HepG2 (cell line): ENCODE measurements at regions not wholly inside any gene's neighbourhood (a gene's known extent, or its start where the extent isn't known, plus 50 kb on each side); places are given as distances from the start of the nearest gene placed in this dataset.

Experiments used
- BRD4 ChIP-seq: sonication (generic); formaldehyde crosslinking; IDR thresholded peaks from 2 replicates; pipeline ENCODE4 v1.4.0; 2020; ENCODE audit warnings: missing genetic modification reagents
- CSRNP1 ChIP-seq: sonication (generic); formaldehyde crosslinking; IDR thresholded peaks from 2 replicates; pipeline ENCODE4 v1.8.1; 2023; ENCODE audit warnings: mild to moderate bottlenecking, missing genetic modification reagents
- KMT2B ChIP-seq: IDR thresholded peaks from 2 replicates; pipeline ENCODE4 v1.6.1; 2016; ENCODE audit warnings: missing genetic modification reagents, missing compliant biosample characterization
- POGZ ChIP-seq: sonication (generic); formaldehyde crosslinking; IDR thresholded peaks from 2 replicates; pipeline ENCODE4 v1.4.0; 2020; ENCODE audit warnings: mild to moderate bottlenecking, missing genetic modification reagents
- ZNF232 ChIP-seq: sonication (generic); formaldehyde crosslinking; IDR thresholded peaks from 2 replicates; pipeline ENCODE4 v1.4.0; 2020; ENCODE audit warnings: missing genetic modification reagents, borderline replicate concordance
- small RNA-seq, 3 experiments: library from RNA; depleted of rRNA; stranded (forward); fragments of <200 nt; gene quantifications; one replicate each; pipeline ENCODE3, GENCODE V24; 2012; ENCODE audit warnings: low read depth in 2 of 3, low replicate concordance in 1 of 3; ENCODE audit not compliant: insufficient read length in 3 of 3, insufficient read depth in 2 of 3

GRCh38 chr7:63114371-63114985 lies 884.2 kb upstream of the ZNF722 start (continued):
- TF ChIP-seq CSRNP1 (CRISPR knock-in tag) = no peak
- TF ChIP-seq KMT2B (CRISPR knock-in tag) = no peak
- TF ChIP-seq BRD4 = no peak
- TF ChIP-seq ZNF232 = no peak
- TF ChIP-seq POGZ (CRISPR knock-in tag) = no peak
- TF ChIP-seq, all 625 proteins: peak for 0

Small RNAs in the stretch of these regions (small RNA-seq; reads per million reads assigned to genes)
- gene RNU6-417P = 0 reads per million in 3 experiments
